HCT116 (cell line): ENCODE measurements at regions not wholly inside any gene's neighbourhood (a gene's known extent, or its start where the extent isn't known, plus 50 kb on each side); places are given as distances from the start of the nearest gene placed in this dataset.

Experiments
- ATAC-seq: fragments of 200-7000 bp; cut with Tn5 transposase; 2 replicates; pipeline ENCODE4 v1.9.1; 2020; ENCODE audit warnings: mild to moderate bottlenecking, moderate library complexity
- BruUV-seq: library from RNA; stranded (reverse); fragments of 400-500 nt; replicated peaks from 2 replicates; lab custom pipeline; 2021; lab: Mats Ljungman, UMichigan
- CTCF ChIA-PET: fragments of 300-600 bp; sonication (Branson Sonifier 250); formaldehyde crosslinking; loops from one replicate; lab custom pipeline; 2021; ENCODE audit warnings: antibody characterized with exemption; lab: Charles Lee
- POLR2A ChIA-PET: fragments of 300-600, 350-600 bp; sonication (Branson Sonifier 250); formaldehyde crosslinking; loops from one replicate; lab custom pipeline; 2021; ENCODE audit warnings: antibody characterized with exemption; lab: Charles Lee
- RAD21 ChIA-PET, 2 experiments: fragments of 300-600 bp; sonication (Branson Sonifier 250); formaldehyde crosslinking; loops; one replicate each; lab custom pipeline; 2023; ENCODE audit warnings: low total read pairs in 2 of 2; ENCODE audit not compliant: uncharacterized antibody in 2 of 2, unreplicated experiment in 2 of 2, low non-redundant PET in 1 of 2; lab: Charles Lee
- DNase-seq: peaks from one replicate; pipeline ENCODE4 v3.0.0-alpha.2; 2010; ENCODE audit warnings: low read depth, low spot score
- H2AFZ ChIP-seq: fragments of 200-600 bp; shearing (Covaris generic), sonication (generic); 2 replicates; pipeline ENCODE4 v1.6.1; 2017; ENCODE audit warnings: low read depth, mixed run types, mixed read lengths, antibody characterized with exemption, low read length; ENCODE audit not compliant: poor library complexity, severe bottlenecking
- H3K27ac ChIP-seq: 2 replicates; pipeline ENCODE4 v1.5.1; 2012; ENCODE audit warnings: low read depth, low read length
- H3K27me3 ChIP-seq: fragments of 200-600 bp; sonication (generic); 2 replicates; pipeline ENCODE4 v1.6.1; 2016; ENCODE audit warnings: mixed run types, low read length, mixed read lengths; ENCODE audit not compliant: insufficient read depth
- H3K36me3 ChIP-seq, 2 experiments: fragments of 200-500 bp in 1 of 2; fragments of 200-600 bp in 1 of 2; sonication (Bioruptor generic) in 1 of 2; sonication (generic) in 1 of 2; 2 replicates each; pipeline versions ENCODE4 v1.5.1 to v1.6.1; 2014 to 2016; ENCODE audit warnings: low read length in 2 of 2, inconsistent platforms in 1 of 2, mixed read lengths in 1 of 2, mixed run types in 1 of 2; ENCODE audit not compliant: insufficient read depth in 2 of 2, control insufficient read depth in 1 of 2
- H3K4me1 ChIP-seq, 2 experiments: fragments of 200-600 bp in 1 of 2; sonication (generic) in 1 of 2; 2 replicates each; pipeline versions ENCODE4 v1.5.1 to v1.6.1; 2012 to 2017; ENCODE audit warnings: low read length in 2 of 2, inconsistent platforms in 1 of 2, mild to moderate bottlenecking in 1 of 2, mixed read lengths in 1 of 2, mixed run types in 1 of 2, moderate library complexity in 1 of 2; ENCODE audit not compliant: insufficient read depth in 2 of 2, control insufficient read depth in 1 of 2
- H3K4me2 ChIP-seq: fragments of 200-600 bp; sonication (generic); 2 replicates; pipeline ENCODE4 v1.6.1; 2017; ENCODE audit warnings: mixed run types, low read length, mixed read lengths
- H3K4me3 ChIP-seq, 2 experiments: fragments of 200-600 bp in 1 of 2; sonication (generic) in 1 of 2; replicated peaks in 1 of 2; 2 replicates each; pipeline ENCODE4 v1.5.1; 2011 to 2016; ENCODE audit warnings: low read length in 2 of 2, control low read depth in 1 of 2, low read depth in 1 of 2, mild to moderate bottlenecking in 1 of 2, mixed read lengths in 1 of 2, mixed run types in 1 of 2
- H3K79me2 ChIP-seq: fragments of 200-600 bp; sonication (generic); 2 replicates; pipeline ENCODE4 v1.6.1; 2017; ENCODE audit warnings: mild to moderate bottlenecking, mixed run types, low read length, moderate library complexity, mixed read lengths; ENCODE audit not compliant: insufficient read depth
- H3K9ac ChIP-seq: fragments of 200-600 bp; sonication (generic); 2 replicates; pipeline ENCODE4 v1.6.1; 2016; ENCODE audit warnings: low read length, mixed read lengths
- H3K9me2 ChIP-seq: fragments of 200-600 bp; sonication (generic), shearing (Covaris generic); 2 replicates; pipeline ENCODE4 v1.6.1; 2017; ENCODE audit warnings: mixed run types, mild to moderate bottlenecking, moderate library complexity; ENCODE audit not compliant: insufficient read depth
- H3K9me3 ChIP-seq, 2 experiments: fragments of 200-500 bp in 1 of 2; fragments of 200-600 bp in 1 of 2; sonication (Bioruptor generic) in 1 of 2; sonication (generic) in 1 of 2; 2 replicates each; pipeline ENCODE4 v1.6.1; 2014 to 2017; ENCODE audit warnings: low read length in 2 of 2, mixed read lengths in 2 of 2, inconsistent platforms in 1 of 2, low read depth in 1 of 2, mild to moderate bottlenecking in 1 of 2, mixed run types in 1 of 2, moderate library complexity in 1 of 2; ENCODE audit not compliant: control insufficient read depth in 1 of 2, insufficient read depth in 1 of 2
- H4K20me1 ChIP-seq: fragments of 200-600 bp; sonication (generic), shearing (Covaris generic); 2 replicates; pipeline ENCODE4 v1.6.1; 2017; ENCODE audit warnings: mixed run types, mild to moderate bottlenecking, moderate library complexity; ENCODE audit not compliant: insufficient read depth
- ATF3 ChIP-seq: IDR thresholded peaks from 2 replicates; pipeline ENCODE4 v1.6.1; 2012
- CBX3 ChIP-seq: IDR thresholded peaks from 2 replicates; pipeline ENCODE4 v1.6.1; 2012; ENCODE audit warnings: low read depth
- CTCF ChIP-seq, 3 experiments: fragments of 200-600 bp in 1 of 3; sonication (generic) in 1 of 3; IDR thresholded peaks in 2 of 3; conservative IDR thresholded peaks in 1 of 3; 2 replicates each; pipeline ENCODE4 v1.5.1; 2012 to 2017; ENCODE audit warnings: low read depth in 2 of 3, low read length in 2 of 3, antibody characterized with exemption in 1 of 3, borderline replicate concordance in 1 of 3, control low read depth in 1 of 3, mild to moderate bottlenecking in 1 of 3, mixed read lengths in 1 of 3, mixed run types in 1 of 3, moderate library complexity in 1 of 3; ENCODE audit not compliant: insufficient read depth in 1 of 3
- EZH2 ChIP-seq: fragments of 200-600 bp; sonication (generic); IDR thresholded peaks from 2 replicates; pipeline ENCODE4 v1.6.1; 2017; ENCODE audit warnings: antibody characterized with exemption, mixed run types
- EZH2phosphoT487 ChIP-seq: fragments of 200-600 bp; IDR thresholded peaks from 2 replicates; pipeline ENCODE4 v1.6.1; 2018; ENCODE audit warnings: antibody characterized with exemption, borderline replicate concordance
- FOSL1 ChIP-seq: IDR thresholded peaks from 2 replicates; pipeline ENCODE4 v1.6.1; 2012; ENCODE audit warnings: low read depth
- JUND ChIP-seq: IDR thresholded peaks from 2 replicates; pipeline ENCODE4 v1.6.1; 2012
- POLR2AphosphoS5 ChIP-seq: IDR thresholded peaks from 2 replicates; pipeline ENCODE4 v1.6.1; 2011; ENCODE audit warnings: mild to moderate bottlenecking, low read depth, low read length, moderate library complexity
- RAD21 ChIP-seq: IDR thresholded peaks from 2 replicates; pipeline ENCODE4 v1.6.1; 2012; ENCODE audit warnings: low read depth, mild to moderate bottlenecking
- REST ChIP-seq: IDR thresholded peaks from 2 replicates; pipeline ENCODE4 v1.6.1; 2012; ENCODE audit warnings: low read depth
- SIN3A ChIP-seq: IDR thresholded peaks from 2 replicates; pipeline ENCODE4 v1.6.1; 2012; ENCODE audit warnings: low read depth
- SP1 ChIP-seq: IDR thresholded peaks from 2 replicates; pipeline ENCODE4 v1.6.1; 2012; ENCODE audit warnings: low read depth
- SRF ChIP-seq: IDR thresholded peaks from 2 replicates; pipeline ENCODE4 v1.6.1; 2012; ENCODE audit warnings: low read depth
- TCF7L2 ChIP-seq: IDR thresholded peaks from 2 replicates; pipeline ENCODE4 v1.7.0; 2011; ENCODE audit warnings: borderline replicate concordance, inconsistent platforms; ENCODE audit not compliant: insufficient read depth, insufficient read length; ENCODE audit errors: extremely low read depth
- ZBTB33 ChIP-seq: IDR thresholded peaks from 2 replicates; pipeline ENCODE4 v1.6.1; 2011; ENCODE audit warnings: mild to moderate bottlenecking, low read length, moderate library complexity; ENCODE audit not compliant: insufficient replicate concordance; ENCODE audit errors: extremely low read depth
- ZFX ChIP-seq: fragments of 450-650 bp; IDR thresholded peaks from 2 replicates; pipeline ENCODE4 v1.6.1; 2017
- ZNF274 ChIP-seq: fragments of 200-500 bp; sonication (Bioruptor generic); IDR thresholded peaks from 2 replicates; pipeline ENCODE4 v1.6.1; 2014; ENCODE audit warnings: mild to moderate bottlenecking, low read depth, low read length, inconsistent platforms
- intact Hi-C: fragments of 100-400 bp; cut with micrococcal nuclease; formaldehyde crosslinking; loops from 2 replicates; pipeline ENCODE4 v1.10.0; 2022

GRCh38 chr7:63071920-63072319, 926.7 kb upstream of the ZNF722 start:
- H3K79me2 ChIP-seq: no peaks in the 10 kb centered on the region
- H3K4me1 ChIP-seq: no peaks in the 10 kb centered on the region
- ATAC-seq (no peak), DNase-seq (no peak)
- H3K9ac ChIP-seq: no peak overlapping the region
- H3K4me3 ChIP-seq: no peak overlapping the region
- no peak overlapping the region for H2AFZ ChIP-seq
- ChIA-PET RAD21 (no interaction called here), CTCF (no interaction called here), POLR2A (no interaction called here)
- no peak for TF ChIP-seq TCF7L2
- no peak for TF ChIP-seq ZBTB33
- no peak for TF ChIP-seq EZH2
- TF ChIP-seq SP1: no peak
- TF ChIP-seq POLR2AphosphoS5: no peak
- TF ChIP-seq CBX3: no peak
- no peak for TF ChIP-seq SIN3A
- TF ChIP-seq SRF: no peak
- TF ChIP-seq CTCF (IDR thresholded peaks at IDR 0.05 in 2 of 3, conservative IDR thresholded peaks at IDR 0.05 in 1 of 3; ENCODE audit: borderline replicate concordance in 1 of 3, insufficient read depth in 1 of 3, low read depth in 2 of 3, low read length in 2 of 3): no peak
- no peak for TF ChIP-seq JUND
- TF ChIP-seq EZH2phosphoT487: no peak
- no peak for TF ChIP-seq ZFX
- TF ChIP-seq REST: no peak
- no peak for TF ChIP-seq RAD21
- no peak for TF ChIP-seq ZNF274
- no peak for TF ChIP-seq FOSL1
- TF ChIP-seq ATF3: no peak
- H4K20me1 ChIP-seq: no peaks in the 10 kb centered on the region
- no peaks in the 10 kb centered on the region for H3K36me3 ChIP-seq
- no TSS peak for BruUV-seq
- no peaks in the 10 kb centered on the region for H3K27me3 ChIP-seq
- H3K9me3 ChIP-seq: peaks cover 0 to 13% of the 10 kb centered on the region in 2 experiments; a peak in 2 of 4 replicates
- intact Hi-C loops: no loop called here
- H3K9me2 ChIP-seq: no peaks in the 10 kb centered on the region
- H3K27ac ChIP-seq: no peak overlapping the region
- H3K4me2 ChIP-seq: no peak overlapping the region
